HFF-Myc (cell line): ENCODE measurements at regions not wholly inside any gene's neighbourhood (a gene's known extent, or its start where the extent isn't known, plus 50 kb on each side); places are given as distances from the start of the nearest gene placed in this dataset.
A peak's percentile ranks its signal among the peaks of the same experiment; 100 is the strongest.

Source experiments
- DNase-seq: peaks from one replicate; pipeline ENCODE4 v3.0.0-alpha.2; 2011; ENCODE audit warnings: low read depth; ENCODE audit errors: extremely low read depth
- H3K4me3 ChIP-seq: replicated peaks from 2 replicates; pipeline ENCODE4 v1.5.1; 2011; ENCODE audit warnings: low read depth, mild to moderate bottlenecking, control low read depth, low read length
- TF ChIP-seq, protein P1 (sequence below): IDR thresholded peaks from 2 replicates; pipeline ENCODE4 v1.5.1; 2012; ENCODE audit warnings: mild to moderate bottlenecking, low read depth, low read length, control low read depth; ENCODE audit errors: missing control alignments

DNA sequence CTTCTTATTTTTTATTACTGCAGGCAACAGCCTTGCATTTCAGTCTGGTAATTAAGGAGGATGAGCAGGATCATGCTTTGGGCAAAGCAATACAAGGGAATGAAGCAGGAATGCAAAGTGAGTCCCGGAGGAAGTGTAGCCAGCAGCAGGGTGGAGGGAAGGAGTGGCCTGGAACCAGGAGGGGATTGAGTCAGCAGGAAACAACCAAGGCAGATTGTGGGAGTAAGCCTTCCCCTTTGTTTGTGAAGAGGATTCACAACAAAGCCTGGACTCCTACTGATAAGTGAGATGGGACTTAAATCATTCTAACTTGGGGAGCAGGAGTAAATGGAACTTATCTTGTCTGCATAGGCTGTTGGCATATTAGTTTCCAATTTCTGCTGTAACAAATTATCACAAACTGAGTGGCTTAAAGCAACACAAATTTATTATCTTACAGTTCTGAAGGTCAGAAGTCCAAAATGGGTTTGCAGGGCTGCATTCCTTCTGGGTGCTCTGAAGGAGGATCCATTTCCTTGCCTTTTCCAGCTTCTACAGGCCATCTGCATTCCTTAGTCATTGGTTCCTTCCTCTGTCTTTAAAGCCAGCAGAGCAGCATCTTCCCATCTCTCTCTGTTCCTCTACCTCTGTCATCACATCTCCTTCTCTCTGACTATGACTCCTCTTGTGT, 93.2 kb upstream of the AP1S2 start:
- TF ChIP-seq, protein P1, sequence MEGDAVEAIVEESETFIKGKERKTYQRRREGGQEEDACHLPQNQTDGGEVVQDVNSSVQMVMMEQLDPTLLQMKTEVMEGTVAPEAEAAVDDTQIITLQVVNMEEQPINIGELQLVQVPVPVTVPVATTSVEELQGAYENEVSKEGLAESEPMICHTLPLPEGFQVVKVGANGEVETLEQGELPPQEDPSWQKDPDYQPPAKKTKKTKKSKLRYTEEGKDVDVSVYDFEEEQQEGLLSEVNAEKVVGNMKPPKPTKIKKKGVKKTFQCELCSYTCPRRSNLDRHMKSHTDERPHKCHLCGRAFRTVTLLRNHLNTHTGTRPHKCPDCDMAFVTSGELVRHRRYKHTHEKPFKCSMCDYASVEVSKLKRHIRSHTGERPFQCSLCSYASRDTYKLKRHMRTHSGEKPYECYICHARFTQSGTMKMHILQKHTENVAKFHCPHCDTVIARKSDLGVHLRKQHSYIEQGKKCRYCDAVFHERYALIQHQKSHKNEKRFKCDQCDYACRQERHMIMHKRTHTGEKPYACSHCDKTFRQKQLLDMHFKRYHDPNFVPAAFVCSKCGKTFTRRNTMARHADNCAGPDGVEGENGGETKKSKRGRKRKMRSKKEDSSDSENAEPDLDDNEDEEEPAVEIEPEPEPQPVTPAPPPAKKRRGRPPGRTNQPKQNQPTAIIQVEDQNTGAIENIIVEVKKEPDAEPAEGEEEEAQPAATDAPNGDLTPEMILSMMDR, result no peak
- DNase-seq, result peak; percentile 38
- H3K4me3 ChIP-seq, result no peak overlapping the region

DNA sequence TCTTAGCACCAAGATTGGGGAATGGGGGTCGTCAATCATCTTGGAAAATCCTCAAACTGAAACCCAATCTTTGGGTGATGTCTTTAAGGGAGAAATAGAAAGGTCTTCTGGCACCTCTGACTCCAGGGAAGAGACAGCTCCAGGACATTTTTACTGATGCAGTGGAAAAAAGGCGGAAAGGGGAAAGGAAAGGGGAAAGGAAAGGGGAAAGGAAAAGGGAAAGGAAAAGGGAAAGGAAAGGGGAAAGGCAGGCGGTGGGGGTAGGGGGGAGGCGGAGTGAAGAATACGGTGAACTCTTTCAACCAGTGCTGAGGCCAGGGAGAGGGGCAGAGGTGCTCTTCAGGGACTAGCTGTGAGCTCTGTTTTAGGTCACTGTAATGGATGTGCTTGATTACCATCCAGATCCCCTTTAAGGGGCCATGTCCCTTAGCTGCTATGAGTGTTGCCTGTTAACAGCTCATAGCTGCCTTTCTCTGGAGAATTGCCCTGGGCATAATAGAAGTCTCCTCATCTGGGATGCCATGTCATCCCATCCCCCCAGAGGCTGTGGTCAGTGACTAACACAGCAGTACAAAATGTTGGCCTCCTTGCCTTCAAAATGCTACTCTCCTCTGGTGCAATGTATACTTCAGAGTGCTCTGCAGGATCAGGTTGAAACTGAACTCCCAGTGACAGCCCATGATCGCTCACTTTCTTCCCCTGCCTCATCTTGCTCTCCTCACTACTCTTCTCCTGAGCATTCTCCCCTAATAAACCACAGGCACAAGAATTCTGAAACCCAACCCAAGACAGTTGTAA, 92.4 kb upstream of the AP1S2 start:
- TF ChIP-seq, protein P1, result no peak
- H3K4me3 ChIP-seq, result no peak overlapping the region
- DNase-seq, result peak; percentile 54

DNA sequence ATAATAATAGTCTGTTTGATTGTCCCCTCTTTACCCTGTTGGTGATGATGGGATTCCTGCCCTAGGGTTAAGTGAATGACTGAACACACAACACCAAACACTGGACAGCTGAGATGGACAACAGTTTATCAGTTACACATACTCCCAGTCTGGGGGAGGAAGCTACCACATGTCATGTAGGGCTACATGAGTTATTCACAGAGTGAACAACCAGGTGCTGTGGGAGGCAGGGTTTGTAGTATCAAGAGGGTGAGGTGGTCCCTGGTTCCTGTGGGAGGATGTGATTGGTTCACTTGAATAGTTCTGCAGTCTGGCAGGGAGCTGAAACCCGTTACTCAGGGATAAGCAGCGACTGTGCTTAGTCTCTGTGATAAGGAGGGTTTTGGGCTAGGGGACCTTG, 88.8 kb upstream of the AP1S2 start:
- DNase-seq, result no peak
- no peak overlapping the region for H3K4me3 ChIP-seq
- TF ChIP-seq, protein P1, result no peak

DNA sequence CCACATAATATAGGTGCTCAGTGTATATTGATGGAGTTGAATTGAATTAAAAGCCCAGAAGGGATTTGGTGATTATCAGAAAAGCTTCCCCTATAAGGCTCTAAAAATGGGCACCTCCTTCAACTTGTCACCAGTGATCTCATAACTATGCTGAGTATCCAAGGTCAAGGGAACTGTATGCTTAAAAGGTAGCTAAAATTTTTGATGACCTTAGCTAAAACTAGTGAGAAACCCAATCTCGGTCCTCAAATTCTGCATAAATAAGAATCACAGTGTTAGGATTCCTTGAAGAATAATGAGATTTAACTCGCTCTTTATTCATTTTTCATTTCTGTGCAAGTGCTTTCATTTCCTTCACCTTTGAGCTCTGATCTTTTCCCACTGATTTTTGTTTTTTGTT, 87.7 kb upstream of the AP1S2 start:
- no peak for DNase-seq
- no peak overlapping the region for H3K4me3 ChIP-seq
- TF ChIP-seq, protein P1, result no peak

DNA sequence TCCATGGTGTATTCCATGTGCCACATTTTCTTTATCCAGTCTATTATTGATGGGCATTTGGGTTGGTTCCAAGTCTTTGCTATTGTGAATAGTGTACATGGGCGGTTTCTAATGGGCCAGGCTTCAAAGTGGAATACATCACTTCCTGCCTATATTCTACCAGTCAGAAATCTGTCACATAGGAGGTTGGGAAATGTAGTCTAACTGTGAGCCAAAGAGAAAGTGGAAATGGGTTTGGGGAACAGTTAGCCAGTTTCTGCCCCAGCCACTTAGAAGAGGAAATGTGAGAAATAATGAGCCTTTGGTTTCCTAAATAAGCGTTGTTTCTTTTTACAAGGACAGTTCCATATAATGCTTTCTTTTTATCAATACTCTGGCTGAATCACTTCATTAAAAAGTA, 85.1 kb upstream of the AP1S2 start:
- TF ChIP-seq, protein P1, result no peak
- DNase-seq, result no peak
- H3K4me3 ChIP-seq, result no peak overlapping the region

DNA sequence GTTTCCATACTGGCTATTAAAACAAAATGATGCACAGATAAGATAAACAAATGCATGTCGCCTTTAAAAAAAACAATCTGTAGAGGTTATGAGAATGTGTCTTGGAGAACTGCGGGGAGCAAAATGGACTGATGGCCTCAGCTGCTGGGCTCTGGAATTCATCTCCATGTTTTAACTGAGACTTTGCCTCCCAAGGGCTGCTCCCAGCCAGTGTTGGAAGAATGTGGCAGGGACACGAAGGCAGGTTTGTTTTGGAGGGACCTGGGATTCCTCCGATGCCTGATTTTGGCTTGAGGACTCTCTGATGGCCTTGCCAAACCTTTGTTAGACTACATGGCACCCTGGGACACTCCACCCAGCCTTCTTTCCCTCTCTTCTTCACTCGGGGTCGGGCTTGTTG, 83.5 kb upstream of the AP1S2 start:
- no peak overlapping the region for H3K4me3 ChIP-seq
- DNase-seq, result no peak
- TF ChIP-seq, protein P1, result no peak
